Suprapubic skin (tissue), 4 donors: ENCODE measurements at regions not wholly inside any gene's neighbourhood (a gene's known extent, or its start where the extent isn't known, plus 50 kb on each side); places are given as distances from the start of the nearest gene placed in this dataset.

ENCODE experiments used
- CTCF ChIP-seq, 2 donors: fragments of 200-600 bp in 1 of 2; fragments of 450-650 bp in 1 of 2; sonication (generic) in 1 of 2; IDR thresholded peaks; one replicate each; pipeline ENCODE4 v1.5.1; 2016 to 2019; ENCODE audit warnings: antibody characterized with exemption in 2 of 2, mild to moderate bottlenecking in 1 of 2, moderate library complexity in 1 of 2
- EP300 ChIP-seq: sonication (generic); formaldehyde crosslinking; IDR thresholded peaks from one replicate; pipeline ENCODE4 v1.6.1; 2017; ENCODE audit warnings: antibody characterized with exemption
- POLR2A ChIP-seq, 2 donors: fragments of 450-650 bp; IDR thresholded peaks; one replicate each; pipeline ENCODE4 v1.6.1; 2017; ENCODE audit warnings: antibody characterized with exemption in 2 of 2, mild to moderate bottlenecking in 2 of 2, moderate library complexity in 2 of 2
- POLR2AphosphoS5 ChIP-seq, 3 donors: sonication (generic); formaldehyde crosslinking; IDR thresholded peaks; one replicate each; pipeline ENCODE4 v1.6.1; 2017; ENCODE audit warnings: antibody characterized with exemption in 3 of 3

- no peak for TF ChIP-seq CTCF (IDR thresholded peaks at IDR 0.05)
- no peak for TF ChIP-seq POLR2A (IDR thresholded peaks at IDR 0.05)
- TF ChIP-seq EP300: no peak
- TF ChIP-seq POLR2AphosphoS5 (IDR thresholded peaks at IDR 0.05): no peak
Observed at GRCh38 chr6:132028029-132028428, 76.9 kb upstream of the CCN2 start.
